HepG2 (cell line): ENCODE measurements at regions not wholly inside any gene's neighbourhood (a gene's known extent, or its start where the extent isn't known, plus 50 kb on each side); places are given as distances from the start of the nearest gene placed in this dataset.
A peak's percentile ranks its signal among the peaks of the same experiment; 100 is the strongest.

Experiments
- ATAC-seq: fragments of 200-7000 bp; cut with Tn5 transposase; 3 replicates; pipeline ENCODE4 v1.9.1; 2020; ENCODE audit warnings: mild to moderate bottlenecking, moderate library complexity
- BruUV-seq: library from RNA; stranded (reverse); fragments of 400-500 nt; replicated peaks from 2 replicates; lab custom pipeline; 2021; lab: Mats Ljungman, UMichigan
- CTCF ChIA-PET: fragments of 300-600 bp; formaldehyde crosslinking; extraction: SDS; loops from one replicate; lab custom pipeline; 2021; ENCODE audit warnings: low total read pairs, inconsistent platforms, low intra/inter-chr PET ratio; lab: Yijun Ruan, JAX
- POLR2A ChIA-PET: fragments of 350-600 bp; sonication (Branson Sonifier 250); formaldehyde crosslinking; loops from one replicate; lab custom pipeline; 2020; ENCODE audit warnings: antibody characterized with exemption, inconsistent platforms; lab: Yijun Ruan, JAX
- DNase-seq: peaks from one replicate; pipeline ENCODE4 v3.0.0-alpha.2; 2015; ENCODE audit warnings: low spot score
- FAIRE-seq: peaks from 3 replicates; lab custom pipeline; 2011; peaks lifted over from hg19 to GRCh38; lab: Jason Lieb, UNC
- H2AFZ ChIP-seq: one replicate; pipeline ENCODE4 v1.6.1; 2011; ENCODE audit warnings: low read length, inconsistent platforms
- H3K27ac ChIP-seq: fragments of 300-600 bp; 3 replicates; pipeline ENCODE4 v1.8.0; 2011; ENCODE audit warnings: mixed run types, mild to moderate bottlenecking, mixed read lengths, low read length, inconsistent platforms; ENCODE audit not compliant: insufficient read depth; ENCODE audit errors: extremely low read length
- H3K27me3 ChIP-seq, 2 experiments: fragments of 200-600 bp in 1 of 2; 2 replicates in 1 of 2; 3 replicates in 1 of 2; pipeline versions ENCODE4 v1.6.0 to v1.8.0; 2011; ENCODE audit warnings: low read length in 2 of 2, mild to moderate bottlenecking in 2 of 2, moderate library complexity in 2 of 2, inconsistent platforms in 1 of 2; ENCODE audit not compliant: insufficient read depth in 2 of 2, control insufficient read depth in 1 of 2
- H3K36me3 ChIP-seq, 2 experiments: fragments of 200-600 bp in 1 of 2; replicated peaks in 1 of 2; 2 replicates in 1 of 2; 3 replicates in 1 of 2; pipeline versions ENCODE4 v1.5.1 to v1.8.0; 2011; ENCODE audit warnings: low read length in 2 of 2, inconsistent platforms in 1 of 2; ENCODE audit not compliant: insufficient read depth in 2 of 2, control insufficient read depth in 1 of 2
- H3K4me1 ChIP-seq: 2 replicates; pipeline ENCODE4 v1.5.1; 2012; ENCODE audit warnings: low read length, inconsistent platforms; ENCODE audit not compliant: insufficient read depth
- H3K4me2 ChIP-seq: 2 replicates; pipeline ENCODE4 v1.6.0; 2011; ENCODE audit warnings: low read depth, low read length, inconsistent platforms
- H3K4me3 ChIP-seq, 3 experiments: fragments of 200-600 bp in 1 of 3; sonication (generic), shearing (Covaris generic) in 1 of 3; replicated peaks in 1 of 3; 2 replicates each; pipeline ENCODE4 v1.5.1; 2011 to 2016; ENCODE audit warnings: low read length in 3 of 3, inconsistent platforms in 2 of 3, low read depth in 2 of 3, mild to moderate bottlenecking in 2 of 3, control low read depth in 1 of 3, mixed read lengths in 1 of 3; ENCODE audit not compliant: insufficient read depth in 1 of 3
- H3K79me2 ChIP-seq: one replicate; pipeline ENCODE4 v1.6.1; 2011; ENCODE audit warnings: low read length, inconsistent platforms; ENCODE audit not compliant: insufficient read depth
- H3K9ac ChIP-seq: 2 replicates; pipeline ENCODE4 v1.6.0; 2011; ENCODE audit warnings: mild to moderate bottlenecking, low read depth, low read length, inconsistent platforms; ENCODE audit not compliant: insufficient read depth
- H3K9me3 ChIP-seq: 2 replicates; pipeline ENCODE4 v1.5.1; 2012; ENCODE audit warnings: mild to moderate bottlenecking, low read length
- H4K20me1 ChIP-seq: 2 replicates; pipeline ENCODE4 v1.6.0; 2011; ENCODE audit warnings: inconsistent platforms, mild to moderate bottlenecking, low read length, moderate library complexity; ENCODE audit not compliant: insufficient read depth
- ARHGAP35 ChIP-seq: sonication (generic); formaldehyde crosslinking; IDR thresholded peaks from 2 replicates; pipeline ENCODE4 v1.9.0; 2022; ENCODE audit warnings: mild to moderate bottlenecking, inconsistent platforms, moderate library complexity, missing genetic modification reagents, borderline replicate concordance
- DNMT1 ChIP-seq: sonication (generic); formaldehyde crosslinking; IDR thresholded peaks from 2 replicates; pipeline ENCODE4 v1.5.1; 2020; ENCODE audit warnings: mild to moderate bottlenecking, missing genetic modification reagents
- MATR3 ChIP-seq: sonication (generic); formaldehyde crosslinking; IDR thresholded peaks from 2 replicates; pipeline ENCODE4 v1.4.0; 2020; ENCODE audit warnings: missing genetic modification reagents
- RAD21 ChIP-seq: fragments of 450-650 bp; formaldehyde crosslinking; IDR thresholded peaks from 2 replicates; pipeline ENCODE4 v1.5.0; 2020; ENCODE audit warnings: mild to moderate bottlenecking
- SAP130 ChIP-seq: IDR thresholded peaks from 2 replicates; pipeline ENCODE4 v1.6.1; 2016; ENCODE audit warnings: low read depth
- SYNCRIP ChIP-seq: fragments of 200-400 bp; formaldehyde crosslinking; IDR thresholded peaks from 2 replicates; pipeline ENCODE4 v1.6.1; 2018; ENCODE audit warnings: mild to moderate bottlenecking, low read depth, low read length; ENCODE audit not compliant: insufficient read depth
- ZFP36 ChIP-seq: fragments of 150-350 bp; IDR thresholded peaks from 2 replicates; pipeline ENCODE4 v1.6.1; 2018; ENCODE audit warnings: borderline replicate concordance, low read length, low read depth; ENCODE audit not compliant: partially characterized antibody
- WGBS: methylation state at CpG from one replicate; pipeline ENCODE4 v1.1.6; 2017; ENCODE audit warnings: low lambda C conversion rate; 5-methylcytosine and 5-hydroxymethylcytosine counted together
- in situ Hi-C: cut with HindIII; loops from 2 replicates; pipeline ENCODE4 v1.10.0; 2017; ENCODE audit warnings: low pct_unique_long_range_greater_than_20kb; ENCODE audit not compliant: extremely low pct_ligation_motif_present
- intact Hi-C: fragments of 100-400 bp; cut with micrococcal nuclease; formaldehyde crosslinking; loops from one replicate; pipeline ENCODE4 v1.10.0; 2022; ENCODE audit not compliant: unreplicated experiment
- TF ChIP-seq, protein P1 (sequence below): sonication (generic); formaldehyde crosslinking; IDR thresholded peaks from 2 replicates; pipeline ENCODE4 v1.5.1; 2020; ENCODE audit warnings: mild to moderate bottlenecking, moderate library complexity, missing genetic modification reagents
- TF ChIP-seq, protein P2 (sequence below): sonication (generic); formaldehyde crosslinking; IDR thresholded peaks from 2 replicates; pipeline ENCODE4 v1.5.1; 2020; ENCODE audit warnings: missing genetic modification reagents, mild to moderate bottlenecking, borderline replicate concordance

DNA sequence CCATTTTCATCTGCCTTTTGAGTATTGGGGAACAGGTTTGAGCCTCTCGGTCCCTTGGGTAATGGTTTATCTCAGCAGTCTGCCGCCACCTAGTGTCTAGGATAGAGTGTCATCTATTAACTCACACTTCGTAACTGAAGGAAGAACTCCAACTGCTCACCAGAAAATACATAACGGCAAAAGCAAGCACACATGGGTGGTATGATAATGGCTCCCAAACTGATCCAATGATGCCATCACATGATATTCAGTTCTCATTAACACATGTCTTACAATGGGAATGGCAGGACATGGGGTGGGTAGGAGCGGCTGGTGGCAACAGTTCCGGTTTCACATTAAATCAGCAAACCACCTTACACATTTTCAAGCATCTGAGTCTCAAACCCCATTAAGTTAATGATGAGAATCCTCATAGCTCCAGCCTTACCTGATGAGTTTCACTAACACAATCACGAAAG is 110.7 kb upstream of the PHACTR1 start (continued):
- TF ChIP-seq, protein P1, sequence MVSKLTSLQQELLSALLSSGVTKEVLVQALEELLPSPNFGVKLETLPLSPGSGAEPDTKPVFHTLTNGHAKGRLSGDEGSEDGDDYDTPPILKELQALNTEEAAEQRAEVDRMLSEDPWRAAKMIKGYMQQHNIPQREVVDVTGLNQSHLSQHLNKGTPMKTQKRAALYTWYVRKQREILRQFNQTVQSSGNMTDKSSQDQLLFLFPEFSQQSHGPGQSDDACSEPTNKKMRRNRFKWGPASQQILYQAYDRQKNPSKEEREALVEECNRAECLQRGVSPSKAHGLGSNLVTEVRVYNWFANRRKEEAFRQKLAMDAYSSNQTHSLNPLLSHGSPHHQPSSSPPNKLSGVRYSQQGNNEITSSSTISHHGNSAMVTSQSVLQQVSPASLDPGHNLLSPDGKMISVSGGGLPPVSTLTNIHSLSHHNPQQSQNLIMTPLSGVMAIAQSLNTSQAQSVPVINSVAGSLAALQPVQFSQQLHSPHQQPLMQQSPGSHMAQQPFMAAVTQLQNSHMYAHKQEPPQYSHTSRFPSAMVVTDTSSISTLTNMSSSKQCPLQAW (CRISPR knock-in tag): peak; percentile 33; the same call in 1 of the 2 replicates
- TF ChIP-seq SAP130 (CRISPR knock-in tag): no peak
- TF ChIP-seq RAD21: peak; percentile 76
- peak; percentile 7 for TF ChIP-seq ZFP36
- TF ChIP-seq SYNCRIP: no peak
- TF ChIP-seq MATR3 (CRISPR knock-in tag): no peak
- TF ChIP-seq, all 625 proteins: peak for 14

DNA sequence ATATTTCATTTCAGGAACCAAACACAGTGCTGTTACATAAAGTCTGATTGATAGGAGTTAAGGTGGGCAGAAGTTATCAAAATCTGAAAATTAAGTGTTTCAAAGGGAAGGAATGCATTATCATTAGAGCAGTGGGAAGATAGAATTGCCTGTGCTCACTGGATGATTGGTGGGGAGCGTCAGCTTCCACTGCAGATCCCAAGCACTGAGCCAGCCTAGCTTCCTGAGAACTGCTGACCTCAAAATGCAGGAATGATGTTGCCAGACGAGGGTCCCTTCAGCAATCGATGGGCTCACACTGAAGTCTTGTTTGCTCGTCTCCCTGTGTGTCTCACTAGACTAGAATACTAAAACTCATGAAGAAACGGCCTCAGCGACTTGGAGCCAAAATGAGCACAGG is 110.0 kb upstream of the PHACTR1 start:
- Histone ChIP-seq H3K27ac (no peak overlapping the region), H3K27me3 (no peaks in the 10 kb centered on the region), H3K79me2 (no peaks in the 10 kb centered on the region), H3K9ac (no peak overlapping the region), H3K36me3 (no peaks in the 10 kb centered on the region), H3K4me1 (no peaks in the 10 kb centered on the region), H3K4me2 (no peak overlapping the region), H3K9me3 (no peaks in the 10 kb centered on the region), H4K20me1 (no peaks in the 10 kb centered on the region), H3K4me3 (no peak overlapping the region)
- ATAC-seq (no peak), DNase-seq (no peak)
- ChIA-PET POLR2A (no interaction called here), CTCF (interaction anchor here (0.8 to 5.5 kb wide), 5 partner anchors 316 to 1021 kb away, joined by 3 to 35 read pairs (median 10); partner anchors contain the start of gene EDN1)
- in situ Hi-C loops: loop anchor here (10.0 to 25.0 kb wide), 3 partner anchors 452 to 1022 kb away; no protein-coding TSS in a partner anchor
- 9% methylated on average over 6 of the region's 6 CpGs for WGBS
- TF ChIP-seq DNMT1: no peak
- no peak for TF ChIP-seq ARHGAP35
- TF ChIP-seq, protein P2, sequence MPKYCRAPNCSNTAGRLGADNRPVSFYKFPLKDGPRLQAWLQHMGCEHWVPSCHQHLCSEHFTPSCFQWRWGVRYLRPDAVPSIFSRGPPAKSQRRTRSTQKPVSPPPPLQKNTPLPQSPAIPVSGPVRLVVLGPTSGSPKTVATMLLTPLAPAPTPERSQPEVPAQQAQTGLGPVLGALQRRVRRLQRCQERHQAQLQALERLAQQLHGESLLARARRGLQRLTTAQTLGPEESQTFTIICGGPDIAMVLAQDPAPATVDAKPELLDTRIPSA: no peak
- TF ChIP-seq, all 625 proteins: peak for 0
- no peak for FAIRE-seq
- H2AFZ ChIP-seq: no peak overlapping the region
- BruUV-seq: no TSS peak
- intact Hi-C loops: loop anchor here (1.0 kb wide), 2 partner anchors 906 to 951 kb away; no protein-coding TSS in a partner anchor
